OCI-LY1 (cell line): ENCODE measurements at regions not wholly inside any gene's neighbourhood (a gene's known extent, or its start where the extent isn't known, plus 50 kb on each side); places are given as distances from the start of the nearest gene placed in this dataset.

Experiments
- H2AFZ ChIP-seq: fragments of 200-600 bp; sonication (generic), shearing (Covaris generic); 2 replicates; pipeline ENCODE4 v1.6.0; 2014; ENCODE audit warnings: antibody characterized with exemption, mild to moderate bottlenecking, low read length
- H3F3A ChIP-seq: fragments of 200-600 bp; sonication (generic), shearing (Covaris generic); 2 replicates; pipeline ENCODE4 v1.6.0; 2014; ENCODE audit warnings: mild to moderate bottlenecking, antibody characterized with exemption, low read length, moderate library complexity; ENCODE audit not compliant: insufficient read depth
- H3K27ac ChIP-seq: fragments of 200-600 bp; sonication (generic); 2 replicates; pipeline ENCODE4 v1.5.1; 2014; ENCODE audit warnings: low read length, mixed run types, mild to moderate bottlenecking, low read depth; ENCODE audit not compliant: poor library complexity, severe bottlenecking
- H3K27me3 ChIP-seq: fragments of 200-600 bp; sonication (generic); 2 replicates; pipeline ENCODE4 v1.6.0; 2014; ENCODE audit warnings: antibody characterized with exemption, mild to moderate bottlenecking, low read length, moderate library complexity; ENCODE audit not compliant: insufficient read depth
- H3K36me3 ChIP-seq: fragments of 200-600 bp; sonication (generic); 2 replicates; pipeline ENCODE4 v1.6.1; 2014; ENCODE audit warnings: mild to moderate bottlenecking, antibody characterized with exemption, low read length, moderate library complexity, mixed read lengths; ENCODE audit not compliant: insufficient read depth
- H3K4me1 ChIP-seq: fragments of 200-600 bp; sonication (generic); 2 replicates; pipeline ENCODE4 v1.5.1; 2014; ENCODE audit warnings: mild to moderate bottlenecking, low read length, moderate library complexity; ENCODE audit not compliant: insufficient read depth, severe bottlenecking
- H3K4me2 ChIP-seq: fragments of 200-600 bp; sonication (generic), shearing (Covaris generic); 2 replicates; pipeline ENCODE4 v1.6.1; 2014; ENCODE audit warnings: low read length
- H3K4me3 ChIP-seq: fragments of 200-600 bp; sonication (generic); 2 replicates; pipeline ENCODE4 v1.5.1; 2014; ENCODE audit warnings: low read length, low read depth, mild to moderate bottlenecking, mixed read lengths; ENCODE audit not compliant: poor library complexity, severe bottlenecking
- H3K79me2 ChIP-seq: fragments of 200-600 bp; shearing (Covaris generic); 2 replicates; pipeline ENCODE4 v1.6.1; 2016; ENCODE audit warnings: mixed run types, low read length, mixed read lengths; ENCODE audit not compliant: insufficient read depth
- H3K9ac ChIP-seq: fragments of 200-600 bp; sonication (generic), shearing (Covaris generic); 2 replicates; pipeline ENCODE4 v1.6.1; 2014; ENCODE audit warnings: mild to moderate bottlenecking, low read length, mixed read lengths
- H3K9me2 ChIP-seq: fragments of 200-600 bp; sonication (generic), shearing (Covaris generic); 2 replicates; pipeline ENCODE4 v1.6.1; 2014; ENCODE audit warnings: low read depth, mild to moderate bottlenecking, low read length, mixed read lengths
- H3K9me3 ChIP-seq: fragments of 200-600 bp; shearing (Covaris generic); 2 replicates; pipeline ENCODE4 v1.6.1; 2014; ENCODE audit warnings: low read length, mixed read lengths
- H4K20me1 ChIP-seq: fragments of 200-600 bp; sonication (generic), shearing (Covaris generic); 2 replicates; pipeline ENCODE4 v1.6.0; 2016; ENCODE audit warnings: mild to moderate bottlenecking, low read length; ENCODE audit not compliant: insufficient read depth
- CTCF ChIP-seq: fragments of 200-600 bp; sonication (generic), shearing (Covaris generic); IDR thresholded peaks from 2 replicates; pipeline ENCODE4 v1.5.1; 2017; ENCODE audit warnings: mild to moderate bottlenecking, antibody characterized with exemption, low read length, moderate library complexity, mixed read lengths
- EZH2 ChIP-seq: fragments of 200-600 bp; sonication (generic), shearing (Covaris generic); IDR thresholded peaks from 2 replicates; pipeline ENCODE4 v1.8.0; 2017; ENCODE audit warnings: borderline replicate concordance, mixed run types, mild to moderate bottlenecking, antibody characterized with exemption, low read length, moderate library complexity, mixed read lengths

DNA sequence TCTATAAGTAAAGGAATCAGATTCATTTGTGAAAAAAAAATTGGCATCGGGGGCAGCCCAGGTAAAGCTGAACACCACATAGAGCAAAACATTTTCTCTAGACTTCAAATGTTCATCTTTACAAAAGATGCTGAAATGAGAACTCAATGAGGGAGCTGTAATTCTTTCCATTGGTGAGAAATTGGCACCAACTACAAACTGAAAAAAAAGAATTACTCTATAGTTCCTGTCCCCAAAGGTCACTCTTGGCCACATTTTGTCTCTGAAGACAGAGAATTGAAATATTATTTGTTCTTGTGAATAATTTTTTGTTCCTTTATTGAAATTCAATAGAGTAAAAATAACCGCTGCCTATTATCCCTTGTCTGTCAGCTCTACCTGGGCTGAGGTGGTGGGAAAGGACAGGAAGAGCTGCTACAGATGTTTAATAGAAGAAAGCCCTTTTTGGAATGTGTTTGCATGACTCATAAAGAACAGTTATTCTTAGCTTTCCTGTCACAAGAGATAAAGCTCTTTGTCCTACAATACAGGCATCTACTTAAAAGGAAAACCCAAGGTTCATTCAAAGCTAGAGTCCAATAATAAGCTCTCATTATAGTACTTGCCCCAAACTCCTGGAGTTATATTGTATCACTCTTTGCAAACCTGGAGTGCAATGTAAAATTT lies 380.1 kb upstream of the KITLG start:
- Histone ChIP-seq H3K9me3 (no peaks in the 10 kb centered on the region), H3K36me3 (no peaks in the 10 kb centered on the region), H3K79me2 (no peaks in the 10 kb centered on the region), H3K9ac (no peak overlapping the region), H3K4me1 (no peaks in the 10 kb centered on the region), H3F3A (no peaks in the 10 kb centered on the region), H3K27ac (no peak overlapping the region), H4K20me1 (no peaks in the 10 kb centered on the region), H3K4me3 (no peak overlapping the region), H3K4me2 (no peak overlapping the region), H3K9me2 (no peaks in the 10 kb centered on the region), H2AFZ (no peak overlapping the region), H3K27me3 (no peaks in the 10 kb centered on the region)
- TF ChIP-seq CTCF, result no peak
- no peak for TF ChIP-seq EZH2

DNA sequence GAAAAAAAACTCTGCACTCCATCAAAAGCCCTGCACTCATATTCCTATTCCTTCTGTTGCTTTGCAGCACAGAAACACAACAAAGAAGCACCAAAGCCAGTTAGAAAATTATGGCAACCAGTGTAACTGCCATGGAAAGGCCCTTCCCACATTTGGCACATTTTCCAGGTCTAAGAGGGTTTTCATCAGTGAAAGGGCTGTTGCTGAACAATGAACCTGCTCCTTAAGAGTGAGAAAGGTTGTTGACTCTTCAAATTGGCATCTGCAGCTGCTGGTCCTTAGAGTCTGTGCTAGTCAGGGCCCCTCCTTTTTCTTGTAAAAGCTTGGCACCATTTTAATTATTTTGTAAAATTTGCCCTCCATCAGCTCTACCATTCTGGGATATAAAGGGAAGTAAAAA lies 378.7 kb upstream of the KITLG start:
- Histone ChIP-seq H3F3A (no peaks in the 10 kb centered on the region), H3K9ac (no peak overlapping the region)

GRCh38 chr12:88958153-88958552 lies 377.9 kb upstream of the KITLG start:
- Histone ChIP-seq H3K27me3 (no peaks in the 10 kb centered on the region), H3K79me2 (no peaks in the 10 kb centered on the region), H3K36me3 (no peaks in the 10 kb centered on the region), H3K27ac (no peak overlapping the region), H3K4me3 (no peak overlapping the region), H3K9ac (no peak overlapping the region), H3K9me2 (no peaks in the 10 kb centered on the region), H2AFZ (no peak overlapping the region), H3K4me2 (no peak overlapping the region), H3K9me3 (no peaks in the 10 kb centered on the region), H3K4me1 (no peaks in the 10 kb centered on the region), H4K20me1 (no peaks in the 10 kb centered on the region), H3F3A (no peaks in the 10 kb centered on the region)
- TF ChIP-seq CTCF (no peak), EZH2 (no peak)

More for the DNA sequence above, 378.7 kb upstream of the KITLG start:
- Histone ChIP-seq H2AFZ (no peak overlapping the region), H3K27ac (no peak overlapping the region), H3K79me2 (no peaks in the 10 kb centered on the region), H3K4me1 (no peaks in the 10 kb centered on the region), H3K27me3 (no peaks in the 10 kb centered on the region), H3K36me3 (no peaks in the 10 kb centered on the region), H4K20me1 (no peaks in the 10 kb centered on the region), H3K9me2 (no peaks in the 10 kb centered on the region), H3K4me3 (no peak overlapping the region), H3K9me3 (no peaks in the 10 kb centered on the region), H3K4me2 (no peak overlapping the region)
- TF ChIP-seq EZH2 (no peak), CTCF (no peak)
